ENCODE measurements at regions not wholly inside any gene's neighbourhood (a gene's known extent, or its start where the extent isn't known, plus 50 kb on each side); places are given as distances from the start of the nearest gene placed in this dataset.

DNA sequence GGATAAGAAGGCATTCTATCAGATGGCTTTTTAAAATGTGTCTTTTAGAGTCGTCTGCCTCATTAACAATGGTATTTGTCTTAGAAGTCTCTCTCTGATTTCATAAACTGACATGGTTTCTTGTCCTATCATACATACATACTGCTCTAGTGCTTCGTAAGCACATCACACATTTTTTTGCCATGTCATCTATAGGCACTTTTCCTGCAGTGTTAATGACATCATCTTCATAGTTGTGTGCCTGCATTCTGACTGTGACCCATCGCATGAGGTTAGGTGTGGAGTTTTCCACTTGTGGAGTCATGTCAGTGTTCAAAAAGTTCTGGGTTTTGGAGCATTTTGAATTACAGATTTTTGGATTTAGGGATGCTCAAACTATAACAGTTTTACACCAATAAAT, 361.6 kb upstream of the SPOCK3 start:
- TF ChIP-seq CTCF (IDR thresholded peaks at IDR 0.05) (no peak), EZH2phosphoT487 (IDR thresholded peaks at IDR 0.05) (no peak), EZH2 (IDR thresholded peaks at IDR 0.05) (no peak)

All from neural progenitor cell (in vitro differentiated cells).